HepG2 (cell line): ENCODE measurements at regions not wholly inside any gene's neighbourhood (a gene's known extent, or its start where the extent isn't known, plus 50 kb on each side); places are given as distances from the start of the nearest gene placed in this dataset.

ENCODE experiments used
- ATAC-seq: fragments of 200-7000 bp; cut with Tn5 transposase; 3 replicates; pipeline ENCODE4 v1.9.1; 2020; ENCODE audit warnings: mild to moderate bottlenecking, moderate library complexity
- BruUV-seq: library from RNA; stranded (reverse); fragments of 400-500 nt; replicated peaks from 2 replicates; lab custom pipeline; 2021; lab: Mats Ljungman, UMichigan
- CTCF ChIA-PET: fragments of 300-600 bp; formaldehyde crosslinking; extraction: SDS; loops from one replicate; lab custom pipeline; 2021; ENCODE audit warnings: low total read pairs, inconsistent platforms, low intra/inter-chr PET ratio; lab: Yijun Ruan, JAX
- POLR2A ChIA-PET: fragments of 350-600 bp; sonication (Branson Sonifier 250); formaldehyde crosslinking; loops from one replicate; lab custom pipeline; 2020; ENCODE audit warnings: antibody characterized with exemption, inconsistent platforms; lab: Yijun Ruan, JAX
- DNase-seq: peaks from one replicate; pipeline ENCODE4 v3.0.0-alpha.2; 2015; ENCODE audit warnings: low spot score
- FAIRE-seq: peaks from 3 replicates; lab custom pipeline; 2011; peaks lifted over from hg19 to GRCh38; lab: Jason Lieb, UNC
- H2AFZ ChIP-seq: one replicate; pipeline ENCODE4 v1.6.1; 2011; ENCODE audit warnings: low read length, inconsistent platforms
- H3K27ac ChIP-seq: fragments of 300-600 bp; 3 replicates; pipeline ENCODE4 v1.8.0; 2011; ENCODE audit warnings: mixed run types, mild to moderate bottlenecking, mixed read lengths, low read length, inconsistent platforms; ENCODE audit not compliant: insufficient read depth; ENCODE audit errors: extremely low read length
- H3K27me3 ChIP-seq, 2 experiments: fragments of 200-600 bp in 1 of 2; 2 replicates in 1 of 2; 3 replicates in 1 of 2; pipeline versions ENCODE4 v1.6.0 to v1.8.0; 2011; ENCODE audit warnings: low read length in 2 of 2, mild to moderate bottlenecking in 2 of 2, moderate library complexity in 2 of 2, inconsistent platforms in 1 of 2; ENCODE audit not compliant: insufficient read depth in 2 of 2, control insufficient read depth in 1 of 2
- H3K36me3 ChIP-seq, 2 experiments: fragments of 200-600 bp in 1 of 2; replicated peaks in 1 of 2; 2 replicates in 1 of 2; 3 replicates in 1 of 2; pipeline versions ENCODE4 v1.5.1 to v1.8.0; 2011; ENCODE audit warnings: low read length in 2 of 2, inconsistent platforms in 1 of 2; ENCODE audit not compliant: insufficient read depth in 2 of 2, control insufficient read depth in 1 of 2
- H3K4me1 ChIP-seq: 2 replicates; pipeline ENCODE4 v1.5.1; 2012; ENCODE audit warnings: low read length, inconsistent platforms; ENCODE audit not compliant: insufficient read depth
- H3K4me2 ChIP-seq: 2 replicates; pipeline ENCODE4 v1.6.0; 2011; ENCODE audit warnings: low read depth, low read length, inconsistent platforms
- H3K4me3 ChIP-seq, 3 experiments: fragments of 200-600 bp in 1 of 3; sonication (generic), shearing (Covaris generic) in 1 of 3; replicated peaks in 1 of 3; 2 replicates each; pipeline ENCODE4 v1.5.1; 2011 to 2016; ENCODE audit warnings: low read length in 3 of 3, inconsistent platforms in 2 of 3, low read depth in 2 of 3, mild to moderate bottlenecking in 2 of 3, control low read depth in 1 of 3, mixed read lengths in 1 of 3; ENCODE audit not compliant: insufficient read depth in 1 of 3
- H3K79me2 ChIP-seq: one replicate; pipeline ENCODE4 v1.6.1; 2011; ENCODE audit warnings: low read length, inconsistent platforms; ENCODE audit not compliant: insufficient read depth
- H3K9ac ChIP-seq: 2 replicates; pipeline ENCODE4 v1.6.0; 2011; ENCODE audit warnings: mild to moderate bottlenecking, low read depth, low read length, inconsistent platforms; ENCODE audit not compliant: insufficient read depth
- H3K9me3 ChIP-seq: 2 replicates; pipeline ENCODE4 v1.5.1; 2012; ENCODE audit warnings: mild to moderate bottlenecking, low read length
- H4K20me1 ChIP-seq: 2 replicates; pipeline ENCODE4 v1.6.0; 2011; ENCODE audit warnings: inconsistent platforms, mild to moderate bottlenecking, low read length, moderate library complexity; ENCODE audit not compliant: insufficient read depth
- BORCS8-MEF2B ChIP-seq: sonication (generic); formaldehyde crosslinking; IDR thresholded peaks from 2 replicates; pipeline ENCODE4 v1.8.0; 2022; ENCODE audit warnings: mild to moderate bottlenecking, missing genetic modification reagents
- EP300 ChIP-seq, 3 experiments: sonication (generic) in 1 of 3; formaldehyde crosslinking in 1 of 3; IDR thresholded peaks; 2 replicates each; pipeline versions ENCODE4 v1.5.1 to v1.6.1; 2011 to 2020; ENCODE audit warnings: low read depth in 2 of 3, low read length in 2 of 3, borderline replicate concordance in 1 of 3, improper control_type of control experiment in 1 of 3, mild to moderate bottlenecking in 1 of 3, missing genetic modification reagents in 1 of 3, moderate library complexity in 1 of 3
- IRF1 ChIP-seq: sonication (generic); formaldehyde crosslinking; IDR thresholded peaks from 2 replicates; pipeline ENCODE4 v1.4.0; 2020; ENCODE audit warnings: low read depth, mild to moderate bottlenecking, missing genetic modification reagents
- KAT2B ChIP-seq: fragments of 150-350 bp; IDR thresholded peaks from 2 replicates; pipeline ENCODE4 v1.6.1; 2014; ENCODE audit warnings: low read depth, low read length, borderline replicate concordance
- MLLT10 ChIP-seq: sonication (generic); formaldehyde crosslinking; IDR thresholded peaks from 2 replicates; pipeline ENCODE4 v1.4.0; 2020; ENCODE audit warnings: missing genetic modification reagents
- NFE2 ChIP-seq: sonication (generic); formaldehyde crosslinking; IDR thresholded peaks from 2 replicates; pipeline ENCODE4 v1.4.0; 2020; ENCODE audit warnings: missing genetic modification reagents
- NR2F2 ChIP-seq: IDR thresholded peaks from 2 replicates; pipeline ENCODE4 v1.6.1; 2012; ENCODE audit warnings: low read depth, inconsistent platforms, borderline replicate concordance
- RORA ChIP-seq: sonication (generic); formaldehyde crosslinking; IDR thresholded peaks from 2 replicates; pipeline ENCODE4 v1.5.0; 2020; ENCODE audit warnings: mild to moderate bottlenecking, missing genetic modification reagents, moderate library complexity
- SSRP1 ChIP-seq: IDR thresholded peaks from 2 replicates; pipeline ENCODE4 v1.6.1; 2016; ENCODE audit warnings: control low read depth
- ZGPAT ChIP-seq: IDR thresholded peaks from 2 replicates; pipeline ENCODE4 v1.6.1; 2016; ENCODE audit warnings: mild to moderate bottlenecking
- ZNF20 ChIP-seq: sonication (generic); formaldehyde crosslinking; IDR thresholded peaks from 2 replicates; pipeline ENCODE4 v1.4.0; 2020; ENCODE audit warnings: mild to moderate bottlenecking, moderate library complexity, missing genetic modification reagents
- ZNF24 ChIP-seq: fragments of 450-650 bp; IDR thresholded peaks from 2 replicates; pipeline ENCODE4 v1.6.1; 2017; ENCODE audit warnings: antibody characterized with exemption, mild to moderate bottlenecking
- ZNF460 ChIP-seq: sonication (generic); formaldehyde crosslinking; IDR thresholded peaks from 2 replicates; pipeline ENCODE4 v1.5.1; 2020; ENCODE audit warnings: missing genetic modification reagents, mild to moderate bottlenecking, borderline replicate concordance
- ZNF768 ChIP-seq: sonication (generic); formaldehyde crosslinking; IDR thresholded peaks from 2 replicates; pipeline ENCODE4 v1.4.0; 2020; ENCODE audit warnings: missing genetic modification reagents
- ZNF777 ChIP-seq: sonication (generic); formaldehyde crosslinking; IDR thresholded peaks from 2 replicates; pipeline ENCODE4 v1.4.0; 2020; ENCODE audit warnings: missing genetic modification reagents
- WGBS: methylation state at CpG from one replicate; pipeline ENCODE4 v1.1.6; 2017; ENCODE audit warnings: low lambda C conversion rate; 5-methylcytosine and 5-hydroxymethylcytosine counted together
- in situ Hi-C: cut with HindIII; loops from 2 replicates; pipeline ENCODE4 v1.10.0; 2017; ENCODE audit warnings: low pct_unique_long_range_greater_than_20kb; ENCODE audit not compliant: extremely low pct_ligation_motif_present
- intact Hi-C: fragments of 100-400 bp; cut with micrococcal nuclease; formaldehyde crosslinking; loops from one replicate; pipeline ENCODE4 v1.10.0; 2022; ENCODE audit not compliant: unreplicated experiment

GRCh38 chr2:42864222-42864621 is 71.8 kb upstream of the HAAO start:
- no peak overlapping the region for H2AFZ ChIP-seq
- POLR2A ChIA-PET: no interaction called here

More at GRCh38 chr2:42864222-42864621, 71.8 kb upstream of the HAAO start:
- H3K36me3 ChIP-seq: no peaks in the 10 kb centered on the region
- TF ChIP-seq ZNF20: no peak
- no peak for TF ChIP-seq BORCS8-MEF2B (CRISPR knock-in tag)
- no peak for TF ChIP-seq IRF1
- TF ChIP-seq NFE2 (CRISPR knock-in tag): no peak
- TF ChIP-seq ZNF777: no peak
- TF ChIP-seq SSRP1: no peak
- TF ChIP-seq MLLT10: no peak
- TF ChIP-seq RORA (CRISPR knock-in tag): no peak
- no peak for TF ChIP-seq ZGPAT
- TF ChIP-seq EP300 (IDR thresholded peaks at IDR 0.05; ENCODE audit: low read depth in 2 of 2, low read length in 2 of 2): no peak
- TF ChIP-seq EP300 (CRISPR knock-in tag; IDR thresholded peaks at IDR 0.05; ENCODE audit: borderline replicate concordance): no peak
- TF ChIP-seq NR2F2: no peak
- no peak for TF ChIP-seq ZNF460 (CRISPR knock-in tag)
- no peak for TF ChIP-seq KAT2B
- TF ChIP-seq ZNF768 (CRISPR knock-in tag): no peak
- TF ChIP-seq ZNF24: no peak
- TF ChIP-seq, all 625 proteins: peak for 0
- Histone ChIP-seq H3K9ac (no peak overlapping the region), H3K27ac (no peak overlapping the region), H3K27me3 (peaks cover 2 to 29% of the 10 kb centered on the region in 2 experiments; a peak in 2 of 5 replicates), H3K4me1 (peaks cover 20% of the 10 kb centered on the region), H3K79me2 (no peaks in the 10 kb centered on the region), H3K4me3 (no peak overlapping the region), H4K20me1 (no peaks in the 10 kb centered on the region), H3K4me2 (no peak overlapping the region), H3K9me3 (peaks cover 6% of the 10 kb centered on the region)
- no TSS peak for BruUV-seq
- intact Hi-C loops: no loop called here
- DNase-seq (no peak), ATAC-seq (no peak), FAIRE-seq (no peak)
- in situ Hi-C loops: no loop called here
- CTCF ChIA-PET: no interaction called here
- WGBS: 30% methylated on average over 6 of the region's 6 CpGs
